Vagina (tissue), 2 donors: ENCODE measurements at regions not wholly inside any gene's neighbourhood (a gene's known extent, or its start where the extent isn't known, plus 50 kb on each side); places are given as distances from the start of the nearest gene placed in this dataset.
"Not testable (repeated sequence)": the region's sequence is repeated elsewhere in the genome, so short reads cannot be mapped to it uniquely, and the experiment has no call there.

ENCODE experiments used
- DNase-seq, 2 donors: peaks; one replicate each; pipeline ENCODE4 v3.0.0-alpha.2; 2017; ENCODE audit errors: extremely low spot score in 2 of 2
- H3K27ac ChIP-seq: fragments of 200-600 bp; sonication (generic); one replicate; pipeline ENCODE4 v1.5.1; 2019
- H3K27me3 ChIP-seq: fragments of 200-600 bp; sonication (generic); one replicate; pipeline ENCODE4 v1.5.1; 2019
- H3K36me3 ChIP-seq, 2 donors: fragments of 200-600 bp; sonication (generic); one replicate each; pipeline ENCODE4 v1.5.1; 2017 to 2019
- H3K4me1 ChIP-seq: fragments of 200-600 bp; sonication (generic); one replicate; pipeline ENCODE4 v1.5.1; 2019
- H3K4me3 ChIP-seq, 2 donors: fragments of 200-600 bp; sonication (generic); 1 replicate in 1 of 2; 2 replicates in 1 of 2; pipeline ENCODE4 v1.5.1; 2016 to 2019
- H3K9me3 ChIP-seq: fragments of 200-600 bp; sonication (generic); one replicate; pipeline ENCODE4 v1.5.1; 2019
- POLR2A ChIP-seq, 2 donors: fragments of 450-650 bp; IDR thresholded peaks; one replicate each; pipeline ENCODE4 v1.6.1; 2017; ENCODE audit warnings: antibody characterized with exemption in 2 of 2, mild to moderate bottlenecking in 2 of 2, moderate library complexity in 2 of 2
- POLR2AphosphoS5 ChIP-seq, 2 donors: sonication (generic); formaldehyde crosslinking; IDR thresholded peaks; one replicate each; pipeline ENCODE4 v1.9.0; 2017; ENCODE audit warnings: antibody characterized with exemption in 2 of 2, mild to moderate bottlenecking in 2 of 2, low read depth in 1 of 2; ENCODE audit not compliant: insufficient read depth in 1 of 2
- intact Hi-C: fragments of 100-400 bp; cut with DNase I; formaldehyde crosslinking; loops from one replicate; pipeline ENCODE4 v1.15.1; 2023
- TF ChIP-seq, protein P1 (sequence below), 3 experiments: fragments of 450-650 bp in 2 of 3; fragments of 200-600 bp in 1 of 3; sonication (generic) in 1 of 3; IDR thresholded peaks; one replicate each; pipeline ENCODE4 v1.5.1; 2017 to 2019; ENCODE audit warnings: antibody characterized with exemption in 3 of 3, mild to moderate bottlenecking in 2 of 3, moderate library complexity in 2 of 3

DNA sequence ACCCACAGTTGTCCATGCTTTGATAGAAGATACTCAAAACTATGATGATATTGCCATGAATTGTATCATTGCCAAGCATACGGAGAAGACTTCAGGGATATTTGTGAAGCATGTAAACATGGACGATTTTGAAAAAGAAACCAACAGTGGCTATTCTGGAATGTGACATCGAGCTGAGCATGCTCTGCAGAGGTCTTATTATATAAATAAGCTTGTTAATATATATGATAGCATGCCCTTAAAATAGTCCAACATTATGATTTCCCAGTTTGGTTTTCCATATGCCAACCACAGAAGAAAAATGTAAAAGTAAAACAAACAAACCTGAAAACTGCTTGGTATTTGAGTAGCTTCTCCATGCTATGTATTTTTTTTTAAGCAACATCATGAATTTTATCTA is 159.1 kb downstream of the LNPK start:
- no peaks in the 10 kb centered on the region for H3K27me3 ChIP-seq
- intact Hi-C loops, result no loop called here

GRCh38 chr2:175840765-175841164 is 161.3 kb downstream of the LNPK start:
- H3K27ac ChIP-seq, H3K9me3 ChIP-seq, DNase-seq, H3K36me3 ChIP-seq, H3K4me3 ChIP-seq, H3K27me3 ChIP-seq, intact Hi-C loops, H3K4me1 ChIP-seq: not testable (repeated sequence)

More for the DNA sequence above, 159.1 kb downstream of the LNPK start:
- TF ChIP-seq, protein P1, sequence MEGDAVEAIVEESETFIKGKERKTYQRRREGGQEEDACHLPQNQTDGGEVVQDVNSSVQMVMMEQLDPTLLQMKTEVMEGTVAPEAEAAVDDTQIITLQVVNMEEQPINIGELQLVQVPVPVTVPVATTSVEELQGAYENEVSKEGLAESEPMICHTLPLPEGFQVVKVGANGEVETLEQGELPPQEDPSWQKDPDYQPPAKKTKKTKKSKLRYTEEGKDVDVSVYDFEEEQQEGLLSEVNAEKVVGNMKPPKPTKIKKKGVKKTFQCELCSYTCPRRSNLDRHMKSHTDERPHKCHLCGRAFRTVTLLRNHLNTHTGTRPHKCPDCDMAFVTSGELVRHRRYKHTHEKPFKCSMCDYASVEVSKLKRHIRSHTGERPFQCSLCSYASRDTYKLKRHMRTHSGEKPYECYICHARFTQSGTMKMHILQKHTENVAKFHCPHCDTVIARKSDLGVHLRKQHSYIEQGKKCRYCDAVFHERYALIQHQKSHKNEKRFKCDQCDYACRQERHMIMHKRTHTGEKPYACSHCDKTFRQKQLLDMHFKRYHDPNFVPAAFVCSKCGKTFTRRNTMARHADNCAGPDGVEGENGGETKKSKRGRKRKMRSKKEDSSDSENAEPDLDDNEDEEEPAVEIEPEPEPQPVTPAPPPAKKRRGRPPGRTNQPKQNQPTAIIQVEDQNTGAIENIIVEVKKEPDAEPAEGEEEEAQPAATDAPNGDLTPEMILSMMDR (IDR thresholded peaks at IDR 0.05), result no peak
- TF ChIP-seq POLR2AphosphoS5 (IDR thresholded peaks at IDR 0.05; ENCODE audit: insufficient read depth in 1 of 2, low read depth in 1 of 2) (no peak), POLR2A (IDR thresholded peaks at IDR 0.05) (no peak)
- H3K4me1 ChIP-seq, result no peaks in the 10 kb centered on the region
- no peak overlapping the region for H3K4me3 ChIP-seq
- DNase-seq, result no peak
- no peaks in the 10 kb centered on the region for H3K36me3 ChIP-seq
- H3K27ac ChIP-seq, result no peak overlapping the region
- no peaks in the 10 kb centered on the region for H3K9me3 ChIP-seq

DNA sequence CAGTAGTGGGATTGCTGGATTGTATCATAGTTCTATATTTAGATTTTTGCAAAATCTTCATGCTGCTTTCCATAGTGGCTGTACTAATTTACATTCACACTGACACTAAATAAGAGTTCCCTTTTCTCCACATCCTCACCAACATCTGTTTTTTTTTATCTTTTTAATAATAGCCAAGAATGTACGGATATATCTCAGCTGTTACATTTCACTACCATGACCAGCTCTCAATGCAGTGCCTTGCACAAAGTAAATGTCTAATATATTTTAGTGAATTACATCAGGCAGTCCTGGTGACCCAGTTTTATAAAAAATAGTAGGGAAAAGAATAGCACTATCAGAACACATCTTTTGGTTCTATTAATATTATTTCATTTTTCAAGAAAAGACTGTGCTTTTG is 161.8 kb downstream of the LNPK start:
- H3K27ac ChIP-seq, result no peak overlapping the region
- TF ChIP-seq, protein P1 (IDR thresholded peaks at IDR 0.05), result no peak
- TF ChIP-seq POLR2A (IDR thresholded peaks at IDR 0.05) (no peak), POLR2AphosphoS5 (IDR thresholded peaks at IDR 0.05; ENCODE audit: insufficient read depth in 1 of 2, low read depth in 1 of 2) (no peak)
- H3K36me3 ChIP-seq, result no peaks in the 10 kb centered on the region
- no peaks in the 10 kb centered on the region for H3K9me3 ChIP-seq
- H3K27me3 ChIP-seq, result no peaks in the 10 kb centered on the region
- no peaks in the 10 kb centered on the region for H3K4me1 ChIP-seq
- no peak for DNase-seq
- intact Hi-C loops, result no loop called here
- H3K4me3 ChIP-seq, result no peak overlapping the region

DNA sequence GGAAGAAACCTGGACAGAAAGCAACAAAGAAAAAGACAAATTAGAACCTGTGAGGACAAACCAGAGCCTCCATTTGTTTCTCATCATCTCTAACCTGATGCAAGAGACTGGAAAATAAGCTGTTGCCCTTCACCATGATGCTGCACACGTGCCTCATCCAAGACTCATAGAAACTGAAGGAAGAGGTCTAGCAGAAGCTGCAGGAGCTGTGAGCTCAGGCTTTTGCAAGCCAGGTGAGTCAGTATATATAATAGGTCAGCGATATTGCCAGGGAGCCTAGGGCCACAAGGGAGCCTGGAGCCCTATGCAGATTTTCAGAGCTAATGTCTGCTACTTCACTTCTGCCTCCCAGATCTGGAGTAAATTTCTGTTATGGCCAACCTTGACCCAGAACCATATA is 163.1 kb downstream of the LNPK start:
- H3K9me3 ChIP-seq, result no peaks in the 10 kb centered on the region
- no peak overlapping the region for H3K4me3 ChIP-seq
- H3K27me3 ChIP-seq, result no peaks in the 10 kb centered on the region
- H3K4me1 ChIP-seq, result no peaks in the 10 kb centered on the region
- DNase-seq, result no peak
- H3K27ac ChIP-seq, result no peak overlapping the region
- TF ChIP-seq POLR2AphosphoS5 (IDR thresholded peaks at IDR 0.05; ENCODE audit: insufficient read depth in 1 of 2, low read depth in 1 of 2) (no peak), POLR2A (IDR thresholded peaks at IDR 0.05) (no peak)
- TF ChIP-seq, protein P1 (IDR thresholded peaks at IDR 0.05), result no peak
- H3K36me3 ChIP-seq, result no peaks in the 10 kb centered on the region
- intact Hi-C loops, result no loop called here

GRCh38 chr2:175837046-175837445 is 165.0 kb downstream of the LNPK start:
- H3K36me3 ChIP-seq, result no peaks in the 10 kb centered on the region
- intact Hi-C loops, result no loop called here
- H3K9me3 ChIP-seq, result no peaks in the 10 kb centered on the region
- DNase-seq, result no peak
- no peak overlapping the region for H3K4me3 ChIP-seq
- no peak overlapping the region for H3K27ac ChIP-seq
- no peak for TF ChIP-seq POLR2A (IDR thresholded peaks at IDR 0.05)
- TF ChIP-seq, protein P1 (IDR thresholded peaks at IDR 0.05), result no peak
- no peak for TF ChIP-seq POLR2AphosphoS5 (IDR thresholded peaks at IDR 0.05; ENCODE audit: insufficient read depth in 1 of 2, low read depth in 1 of 2)
- no peaks in the 10 kb centered on the region for H3K4me1 ChIP-seq
- no peaks in the 10 kb centered on the region for H3K27me3 ChIP-seq

DNA sequence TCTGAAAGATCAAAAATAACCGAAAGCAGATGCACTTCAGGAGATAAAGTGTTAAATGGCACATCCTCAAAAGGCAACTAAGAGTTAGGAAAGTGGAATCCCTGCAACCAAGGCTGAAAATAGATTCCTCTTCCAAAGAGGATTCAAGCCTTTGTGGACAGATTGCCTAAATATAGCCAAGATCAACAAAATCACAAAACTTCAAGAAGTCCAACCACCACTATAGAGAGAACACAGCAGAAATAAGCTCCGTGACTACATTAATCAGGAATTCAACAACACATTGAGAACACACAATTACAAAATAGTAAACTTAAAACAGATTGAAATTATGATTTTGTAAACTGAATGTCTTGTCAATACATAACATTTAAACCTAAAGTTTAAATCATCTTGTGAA is 165.7 kb downstream of the LNPK start:
- no peak for DNase-seq
- H3K9me3 ChIP-seq, result no peaks in the 10 kb centered on the region
- intact Hi-C loops, result no loop called here
- H3K4me1 ChIP-seq, result no peaks in the 10 kb centered on the region
- H3K27ac ChIP-seq, result no peak overlapping the region
- no peak overlapping the region for H3K4me3 ChIP-seq
- no peaks in the 10 kb centered on the region for H3K27me3 ChIP-seq
- no peaks in the 10 kb centered on the region for H3K36me3 ChIP-seq
- TF ChIP-seq POLR2A (IDR thresholded peaks at IDR 0.05) (no peak), POLR2AphosphoS5 (IDR thresholded peaks at IDR 0.05; ENCODE audit: insufficient read depth in 1 of 2, low read depth in 1 of 2) (no peak)
- TF ChIP-seq, protein P1 (IDR thresholded peaks at IDR 0.05), result no peak
